K562 (cell line): ENCODE measurements at regions not wholly inside any gene's neighbourhood (a gene's known extent, or its start where the extent isn't known, plus 50 kb on each side); places are given as distances from the start of the nearest gene placed in this dataset.

Experiments
- ATAC-seq: fragments of 200-7000 bp; cut with Tn5 transposase; 3 replicates; pipeline ENCODE4 v1.9.1; 2020; ENCODE audit warnings: moderate library complexity
- BruUV-seq: library from RNA; stranded (reverse); fragments of 400-500 nt; replicated peaks from 2 replicates; lab custom pipeline; 2021; lab: Mats Ljungman, UMichigan
- CTCF ChIA-PET: fragments of 300-600 bp; formaldehyde crosslinking; extraction: SDS; loops from one replicate; lab custom pipeline; 2021; ENCODE audit warnings: low intra/inter-chr PET ratio; lab: Yijun Ruan, JAX
- POLR2A ChIA-PET: fragments of 300-600, 350-650 bp; sonication (Branson Sonifier 250); formaldehyde crosslinking; extraction: SDS; loops from one replicate; lab custom pipeline; 2021; ENCODE audit warnings: antibody characterized with exemption, inconsistent platforms; lab: Yijun Ruan, JAX
- DNase-seq, 4 experiments: peaks; one replicate each; pipeline versions ENCODE4 v3.0.0 to v3.0.0-alpha.2; 2011 to 2018; ENCODE audit warnings: low spot score in 3 of 4, mixed read lengths in 3 of 4; ENCODE audit errors: extremely low read depth in 1 of 4
- FAIRE-seq: peaks from 2 replicates; lab custom pipeline; 2011; peaks lifted over from hg19 to GRCh38; lab: Jason Lieb, UNC
- H2AFZ ChIP-seq: 2 replicates; pipeline ENCODE4 v1.6.0; 2011; ENCODE audit warnings: low read depth, low read length, control low read depth, inconsistent platforms
- H3K27ac ChIP-seq: fragments of 200-600 bp; 3 replicates; pipeline ENCODE4 v1.8.0; 2011; ENCODE audit warnings: low read depth, mild to moderate bottlenecking, control low read depth, inconsistent platforms, low read length, moderate library complexity, mixed read lengths; ENCODE audit errors: extremely low read depth
- H3K27me3 ChIP-seq, 2 experiments: fragments of 300-600 bp in 1 of 2; 2 replicates in 1 of 2; 3 replicates in 1 of 2; pipeline versions ENCODE4 v1.6.0 to v1.8.0; 2011; ENCODE audit warnings: inconsistent platforms in 2 of 2, low read length in 2 of 2, mild to moderate bottlenecking in 1 of 2, mixed read lengths in 1 of 2, moderate library complexity in 1 of 2; ENCODE audit not compliant: control insufficient read depth in 2 of 2, insufficient read depth in 2 of 2
- H3K36me3 ChIP-seq: fragments of 300-600 bp; 3 replicates; pipeline ENCODE4 v1.8.0; 2011; ENCODE audit warnings: mild to moderate bottlenecking, low read length, inconsistent platforms; ENCODE audit not compliant: control insufficient read depth, insufficient read depth
- H3K4me1 ChIP-seq, 2 experiments: fragments of 200-600 bp in 1 of 2; replicated peaks in 1 of 2; 2 replicates in 1 of 2; 3 replicates in 1 of 2; pipeline versions ENCODE4 v1.5.1 to v1.8.0; 2011; ENCODE audit warnings: inconsistent platforms in 2 of 2, low read length in 2 of 2, mild to moderate bottlenecking in 1 of 2, mixed read lengths in 1 of 2, moderate library complexity in 1 of 2; ENCODE audit not compliant: control insufficient read depth in 2 of 2, insufficient read depth in 2 of 2
- H3K4me2 ChIP-seq: 2 replicates; pipeline ENCODE4 v1.6.1; 2011; ENCODE audit warnings: low read length, control low read depth, inconsistent platforms, mixed read lengths; ENCODE audit not compliant: insufficient read depth
- H3K4me3 ChIP-seq: fragments of 200-600 bp; sonication (generic), shearing (Covaris generic); 2 replicates; pipeline ENCODE4 v1.5.1; 2016; ENCODE audit warnings: control low read depth, inconsistent platforms
- H3K79me2 ChIP-seq: fragments of 200-600 bp; 3 replicates; pipeline ENCODE4 v1.8.0; 2011; ENCODE audit warnings: low read length, inconsistent platforms; ENCODE audit not compliant: control insufficient read depth, insufficient read depth
- H3K9ac ChIP-seq, 2 experiments: 2 replicates each; pipeline versions ENCODE4 v1.6.0 to v1.6.1; 2011; ENCODE audit warnings: low read depth in 2 of 2, low read length in 2 of 2, control low read depth in 1 of 2, inconsistent platforms in 1 of 2, mild to moderate bottlenecking in 1 of 2, mixed read lengths in 1 of 2; ENCODE audit not compliant: insufficient read depth in 1 of 2
- H3K9me1 ChIP-seq: one replicate; pipeline ENCODE4 v1.6.0; 2011; ENCODE audit warnings: inconsistent platforms, mild to moderate bottlenecking, low read length, moderate library complexity; ENCODE audit not compliant: control insufficient read depth, insufficient read depth
- H3K9me3 ChIP-seq: replicated peaks from 2 replicates; pipeline ENCODE4 v1.5.1; 2011; ENCODE audit warnings: low read depth, low read length, inconsistent platforms; ENCODE audit not compliant: control insufficient read depth, insufficient read depth
- H4K20me1 ChIP-seq: replicated peaks from 2 replicates; pipeline ENCODE4 v1.6.1; 2011; ENCODE audit warnings: low read length, inconsistent platforms, mixed read lengths; ENCODE audit not compliant: control insufficient read depth, insufficient read depth
- ADNP ChIP-seq: fragments of 200-800 bp; sonication (Bioruptor generic); IDR thresholded peaks from 2 replicates; pipeline ENCODE4 v1.6.1; 2016; ENCODE audit warnings: missing genetic modification characterization, missing compliant biosample characterization
- DPF2 ChIP-seq: fragments of 450-650 bp; IDR thresholded peaks from 2 replicates; pipeline ENCODE4 v1.6.1; 2016
- ETV6 ChIP-seq, 3 experiments: fragments of 150-350 bp in 1 of 3; sonication (generic) in 1 of 3; formaldehyde crosslinking in 1 of 3; IDR thresholded peaks; 2 replicates each; pipeline versions ENCODE4 v1.6.1 to v1.8.0; 2014 to 2022; ENCODE audit warnings: borderline replicate concordance in 2 of 3, low read depth in 2 of 3, antibody characterized with exemption in 1 of 3, low read length in 1 of 3, mild to moderate bottlenecking in 1 of 3, missing genetic modification reagents in 1 of 3
- GABPB2 ChIP-seq: fragments of 250-450 bp; sonication (Bioruptor Pico); conservative IDR thresholded peaks from 2 replicates; pipeline ENCODE4 v1.5.1; 2021; ENCODE audit warnings: mild to moderate bottlenecking
- NCOA1 ChIP-seq: fragments of 450-650 bp; IDR thresholded peaks from 2 replicates; pipeline ENCODE4 v1.6.1; 2016; ENCODE audit warnings: low read depth
- NCOA2 ChIP-seq, 2 experiments: fragments of 450-650 bp; IDR thresholded peaks; 2 replicates each; pipeline ENCODE4 v1.6.1; 2018; ENCODE audit warnings: mild to moderate bottlenecking in 2 of 2, moderate library complexity in 1 of 2; ENCODE audit not compliant: partially characterized antibody in 2 of 2
- RBM34 ChIP-seq: fragments of 200-400 bp; formaldehyde crosslinking; IDR thresholded peaks from 2 replicates; pipeline ENCODE4 v1.6.1; 2018; ENCODE audit warnings: low read length, borderline replicate concordance; ENCODE audit not compliant: insufficient read depth
- TRIM28 ChIP-seq: fragments of 450-650 bp; IDR thresholded peaks from 2 replicates; pipeline ENCODE4 v1.6.1; 2017
- ZNF282 ChIP-seq: sonication (generic); formaldehyde crosslinking; IDR thresholded peaks from 2 replicates; pipeline ENCODE4 v1.8.1; 2023; ENCODE audit warnings: missing genetic modification reagents
- WGBS: fragments of 100-300 bp; shearing (Covaris generic); methylation state at CpG from one replicate; pipeline ENCODE4 v1.1.6; 2016; ENCODE audit warnings: low coverage, mixed read lengths; ENCODE audit not compliant: insufficient coverage; ENCODE audit errors: missing lambda C conversion rate; 5-methylcytosine and 5-hydroxymethylcytosine counted together
- in situ Hi-C: fragments of 300-500 bp; cut with MboI; formaldehyde crosslinking; loops from 4 replicates; pipeline ENCODE4 v1.15.0; 2018; ENCODE audit warnings: inconsistent platforms, mixed read lengths
- intact Hi-C: fragments of 100-400 bp; cut with micrococcal nuclease; formaldehyde crosslinking; loops from 2 replicates; pipeline ENCODE4 v1.14.2; 2022
- TF ChIP-seq, protein P1 (sequence below): sonication (generic); formaldehyde crosslinking; IDR thresholded peaks from 2 replicates; pipeline ENCODE4 v1.8.1; 2023; ENCODE audit warnings: mild to moderate bottlenecking, missing genetic modification reagents, moderate library complexity
- TF ChIP-seq, protein P2 (sequence below): fragments of 450-650 bp; IDR thresholded peaks from 2 replicates; pipeline ENCODE4 v1.6.1; 2017; ENCODE audit warnings: antibody characterized with exemption, mild to moderate bottlenecking

GRCh38 chr1:80401757-80402156 lies 1395.2 kb upstream of the ADGRL4 start:
- no peaks in the 10 kb centered on the region for H3K9me1 ChIP-seq
- POLR2A ChIA-PET, result no interaction called here
- ATAC-seq, result no peak
- no peak for FAIRE-seq
- CTCF ChIA-PET, result no interaction called here
- H3K79me2 ChIP-seq, result no peaks in the 10 kb centered on the region
- H2AFZ ChIP-seq, result no peak overlapping the region
- WGBS, result 0% methylated on average over 1 of the region's 1 CpG
- H4K20me1 ChIP-seq, result no peaks in the 10 kb centered on the region
- in situ Hi-C loops (no loop called here), intact Hi-C loops (no loop called here)
- no peak overlapping the region for H3K9ac ChIP-seq
- no peaks in the 10 kb centered on the region for H3K36me3 ChIP-seq
- H3K4me2 ChIP-seq, result no peak overlapping the region
- H3K4me1 ChIP-seq, result no peaks in the 10 kb centered on the region
- H3K27me3 ChIP-seq, result no peaks in the 10 kb centered on the region
- no peak for DNase-seq
- H3K4me3 ChIP-seq, result no peak overlapping the region
- no TSS peak for BruUV-seq
- H3K27ac ChIP-seq, result no peak overlapping the region
- TF ChIP-seq GABPB2 (no peak), ADNP (no peak), RBM34 (no peak), ZNF282 (CRISPR knock-in tag) (no peak), DPF2 (no peak), ETV6 (IDR thresholded peaks at IDR 0.05; ENCODE audit: borderline replicate concordance in 1 of 2, low read depth in 2 of 2, low read length in 1 of 2) (no peak), ETV6 (CRISPR knock-in tag; IDR thresholded peaks at IDR 0.05; ENCODE audit: borderline replicate concordance) (no peak), TRIM28 (no peak), NCOA2 (IDR thresholded peaks at IDR 0.05; ENCODE audit: partially characterized antibody in 2 of 2) (no peak), NCOA1 (no peak)
- TF ChIP-seq, protein P1, sequence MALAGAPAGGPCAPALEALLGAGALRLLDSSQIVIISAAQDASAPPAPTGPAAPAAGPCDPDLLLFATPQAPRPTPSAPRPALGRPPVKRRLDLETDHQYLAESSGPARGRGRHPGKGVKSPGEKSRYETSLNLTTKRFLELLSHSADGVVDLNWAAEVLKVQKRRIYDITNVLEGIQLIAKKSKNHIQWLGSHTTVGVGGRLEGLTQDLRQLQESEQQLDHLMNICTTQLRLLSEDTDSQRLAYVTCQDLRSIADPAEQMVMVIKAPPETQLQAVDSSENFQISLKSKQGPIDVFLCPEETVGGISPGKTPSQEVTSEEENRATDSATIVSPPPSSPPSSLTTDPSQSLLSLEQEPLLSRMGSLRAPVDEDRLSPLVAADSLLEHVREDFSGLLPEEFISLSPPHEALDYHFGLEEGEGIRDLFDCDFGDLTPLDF (CRISPR knock-in tag), result no peak
- TF ChIP-seq, protein P2, sequence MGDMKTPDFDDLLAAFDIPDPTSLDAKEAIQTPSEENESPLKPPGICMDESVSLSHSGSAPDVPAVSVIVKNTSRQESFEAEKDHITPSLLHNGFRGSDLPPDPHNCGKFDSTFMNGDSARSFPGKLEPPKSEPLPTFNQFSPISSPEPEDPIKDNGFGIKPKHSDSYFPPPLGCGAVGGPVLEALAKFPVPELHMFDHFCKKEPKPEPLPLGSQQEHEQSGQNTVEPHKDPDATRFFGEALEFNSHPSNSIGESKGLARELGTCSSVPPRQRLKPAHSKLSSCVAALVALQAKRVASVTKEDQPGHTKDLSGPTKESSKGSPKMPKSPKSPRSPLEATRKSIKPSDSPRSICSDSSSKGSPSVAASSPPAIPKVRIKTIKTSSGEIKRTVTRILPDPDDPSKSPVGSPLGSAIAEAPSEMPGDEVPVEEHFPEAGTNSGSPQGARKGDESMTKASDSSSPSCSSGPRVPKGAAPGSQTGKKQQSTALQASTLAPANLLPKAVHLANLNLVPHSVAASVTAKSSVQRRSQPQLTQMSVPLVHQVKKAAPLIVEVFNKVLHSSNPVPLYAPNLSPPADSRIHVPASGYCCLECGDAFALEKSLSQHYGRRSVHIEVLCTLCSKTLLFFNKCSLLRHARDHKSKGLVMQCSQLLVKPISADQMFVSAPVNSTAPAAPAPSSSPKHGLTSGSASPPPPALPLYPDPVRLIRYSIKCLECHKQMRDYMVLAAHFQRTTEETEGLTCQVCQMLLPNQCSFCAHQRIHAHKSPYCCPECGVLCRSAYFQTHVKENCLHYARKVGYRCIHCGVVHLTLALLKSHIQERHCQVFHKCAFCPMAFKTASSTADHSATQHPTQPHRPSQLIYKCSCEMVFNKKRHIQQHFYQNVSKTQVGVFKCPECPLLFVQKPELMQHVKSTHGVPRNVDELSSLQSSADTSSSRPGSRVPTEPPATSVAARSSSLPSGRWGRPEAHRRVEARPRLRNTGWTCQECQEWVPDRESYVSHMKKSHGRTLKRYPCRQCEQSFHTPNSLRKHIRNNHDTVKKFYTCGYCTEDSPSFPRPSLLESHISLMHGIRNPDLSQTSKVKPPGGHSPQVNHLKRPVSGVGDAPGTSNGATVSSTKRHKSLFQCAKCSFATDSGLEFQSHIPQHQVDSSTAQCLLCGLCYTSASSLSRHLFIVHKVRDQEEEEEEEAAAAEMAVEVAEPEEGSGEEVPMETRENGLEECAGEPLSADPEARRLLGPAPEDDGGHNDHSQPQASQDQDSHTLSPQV, result no peak
- TF ChIP-seq, all 486 proteins: peak for 0
- no peaks in the 10 kb centered on the region for H3K9me3 ChIP-seq
